Activated T-helper 2 cell treated with anti-CD3 and anti-CD28 coated beads, Interferon-gamma antibody, Interleukin-2, Interleukin-4, amounts not matched to agents 10 μg/mL and 5 μg/mL and 100 μg/mL, durations not matched to agents 14 hours and 24 hours and 36 hours (primary cell): ENCODE measurements at regions not wholly inside any gene's neighbourhood (a gene's known extent, or its start where the extent isn't known, plus 50 kb on each side); places are given as distances from the start of the nearest gene placed in this dataset.

Source experiments
- DNase-seq: peaks from one replicate; pipeline ENCODE4 v3.0.0; 2021; ENCODE audit warnings: low spot score
- H3K27ac Mint-ChIP-seq: one replicate; pipeline ENCODE4 v1.8.0; 2021; ENCODE audit warnings: mixed read lengths
- H3K27me3 Mint-ChIP-seq: one replicate; pipeline ENCODE4 v1.8.0; 2021; ENCODE audit warnings: low read depth, mixed read lengths
- H3K36me3 Mint-ChIP-seq: one replicate; pipeline ENCODE4 v1.8.0; 2021; ENCODE audit warnings: low read depth, mixed read lengths
- H3K4me1 Mint-ChIP-seq: one replicate; pipeline ENCODE4 v1.8.0; 2021; ENCODE audit warnings: low read depth, mixed read lengths
- H3K4me3 Mint-ChIP-seq: one replicate; pipeline ENCODE4 v1.8.0; 2021; ENCODE audit warnings: low read depth, mild to moderate bottlenecking, moderate library complexity, mixed read lengths
- H3K9me3 Mint-ChIP-seq: one replicate; pipeline ENCODE4 v1.8.0; 2021; ENCODE audit warnings: mixed read lengths
- intact Hi-C: fragments of 100-400 bp; cut with micrococcal nuclease; formaldehyde crosslinking; loops from one replicate; pipeline ENCODE4 v1.15.1; 2023

GRCh38 chr6:8658416-8658815 is 223.1 kb upstream of the SLC35B3 start:
- H3K9me3 Mint-ChIP-seq: no peaks in the 10 kb centered on the region
- intact Hi-C loops: no loop called here
- no peaks in the 10 kb centered on the region for H3K36me3 Mint-ChIP-seq
- H3K4me1 Mint-ChIP-seq: no peaks in the 10 kb centered on the region
- no peak overlapping the region for H3K4me3 Mint-ChIP-seq
- DNase-seq: no peak
- H3K27ac Mint-ChIP-seq: no peak overlapping the region
- no peaks in the 10 kb centered on the region for H3K27me3 Mint-ChIP-seq

- H3K27ac Mint-ChIP-seq: no peak overlapping the region
- H3K27me3 Mint-ChIP-seq: no peaks in the 10 kb centered on the region
- intact Hi-C loops: no loop called here
- no peaks in the 10 kb centered on the region for H3K9me3 Mint-ChIP-seq
- H3K4me3 Mint-ChIP-seq: no peak overlapping the region
- no peaks in the 10 kb centered on the region for H3K4me1 Mint-ChIP-seq
- H3K36me3 Mint-ChIP-seq: no peaks in the 10 kb centered on the region
- no peak for DNase-seq
Measured at GRCh38 chr6:8657522-8657921, 222.2 kb upstream of the SLC35B3 start.

- intact Hi-C loops: no loop called here
- no peak overlapping the region for H3K4me3 Mint-ChIP-seq
- H3K36me3 Mint-ChIP-seq: no peaks in the 10 kb centered on the region
- no peaks in the 10 kb centered on the region for H3K9me3 Mint-ChIP-seq
- no peaks in the 10 kb centered on the region for H3K4me1 Mint-ChIP-seq
- no peak overlapping the region for H3K27ac Mint-ChIP-seq
- H3K27me3 Mint-ChIP-seq: no peaks in the 10 kb centered on the region
- DNase-seq: no peak
Measured at GRCh38 chr6:8655670-8656454, 220.5 kb upstream of the SLC35B3 start.

- no peak overlapping the region for H3K4me3 Mint-ChIP-seq
- H3K36me3 Mint-ChIP-seq: no peaks in the 10 kb centered on the region
- DNase-seq: no peak
- H3K27me3 Mint-ChIP-seq: no peaks in the 10 kb centered on the region
- intact Hi-C loops: no loop called here
- no peaks in the 10 kb centered on the region for H3K4me1 Mint-ChIP-seq
- H3K9me3 Mint-ChIP-seq: peaks cover 5% of the 10 kb centered on the region
- H3K27ac Mint-ChIP-seq: no peak overlapping the region
Measured at GRCh38 chr6:8652710-8653109, 217.4 kb upstream of the SLC35B3 start.

GRCh38 chr6:8651998-8652397 is 216.7 kb upstream of the SLC35B3 start:
- intact Hi-C loops: no loop called here
- Mint-ChIP-seq H3K27ac (no peak overlapping the region), H3K27me3 (no peaks in the 10 kb centered on the region), H3K9me3 (peaks cover 5% of the 10 kb centered on the region), H3K4me1 (no peaks in the 10 kb centered on the region), H3K36me3 (no peaks in the 10 kb centered on the region), H3K4me3 (no peak overlapping the region)
- no peak for DNase-seq

- intact Hi-C loops: no loop called here
- Mint-ChIP-seq H3K36me3 (no peaks in the 10 kb centered on the region), H3K9me3 (peaks cover 8% of the 10 kb centered on the region), H3K4me3 (no peak overlapping the region), H3K27ac (no peak overlapping the region), H3K4me1 (no peaks in the 10 kb centered on the region), H3K27me3 (no peaks in the 10 kb centered on the region)
- no peak for DNase-seq
Measured at GRCh38 chr6:8645212-8645611, 209.9 kb upstream of the SLC35B3 start.

- peaks cover 5% of the 10 kb centered on the region for H3K9me3 Mint-ChIP-seq
- no peak overlapping the region for H3K4me3 Mint-ChIP-seq
- H3K36me3 Mint-ChIP-seq: no peaks in the 10 kb centered on the region
- H3K27me3 Mint-ChIP-seq: no peaks in the 10 kb centered on the region
- H3K4me1 Mint-ChIP-seq: no peaks in the 10 kb centered on the region
- no peak for DNase-seq
- H3K27ac Mint-ChIP-seq: no peak overlapping the region
- intact Hi-C loops: no loop called here
Measured at GRCh38 chr6:8644306-8644705, 209.0 kb upstream of the SLC35B3 start.

- H3K27ac Mint-ChIP-seq: no peak overlapping the region
- no peak overlapping the region for H3K4me3 Mint-ChIP-seq
- peaks cover 3% of the 10 kb centered on the region for H3K9me3 Mint-ChIP-seq
- H3K27me3 Mint-ChIP-seq: no peaks in the 10 kb centered on the region
- H3K4me1 Mint-ChIP-seq: no peaks in the 10 kb centered on the region
- H3K36me3 Mint-ChIP-seq: no peaks in the 10 kb centered on the region
- no peak for DNase-seq
- intact Hi-C loops: no loop called here
Measured at GRCh38 chr6:8642854-8643253, 207.5 kb upstream of the SLC35B3 start.

GRCh38 chr6:8642131-8642530 is 206.8 kb upstream of the SLC35B3 start:
- no peaks in the 10 kb centered on the region for H3K36me3 Mint-ChIP-seq
- no peaks in the 10 kb centered on the region for H3K27me3 Mint-ChIP-seq
- H3K4me3 Mint-ChIP-seq: no peak overlapping the region
- no peak for DNase-seq
- H3K4me1 Mint-ChIP-seq: no peaks in the 10 kb centered on the region
- peaks cover 3% of the 10 kb centered on the region for H3K9me3 Mint-ChIP-seq
- intact Hi-C loops: no loop called here
- no peak overlapping the region for H3K27ac Mint-ChIP-seq

- H3K27ac Mint-ChIP-seq: no peak overlapping the region
- H3K4me1 Mint-ChIP-seq: no peaks in the 10 kb centered on the region
- no peak for DNase-seq
- H3K27me3 Mint-ChIP-seq: no peaks in the 10 kb centered on the region
- H3K36me3 Mint-ChIP-seq: no peaks in the 10 kb centered on the region
- H3K9me3 Mint-ChIP-seq: peaks cover under 1% of the 10 kb centered on the region
- intact Hi-C loops: no loop called here
- no peak overlapping the region for H3K4me3 Mint-ChIP-seq
Measured at GRCh38 chr6:8639928-8640649, 204.7 kb upstream of the SLC35B3 start.

GRCh38 chr6:8637896-8638597 is 202.7 kb upstream of the SLC35B3 start:
- intact Hi-C loops: no loop called here
- no peaks in the 10 kb centered on the region for H3K4me1 Mint-ChIP-seq
- no peaks in the 10 kb centered on the region for H3K36me3 Mint-ChIP-seq

GRCh38 chr6:8633762-8634161 is 198.4 kb upstream of the SLC35B3 start:
- DNase-seq: no peak
- Mint-ChIP-seq H3K27me3 (no peaks in the 10 kb centered on the region), H3K4me3 (no peak overlapping the region), H3K4me1 (no peaks in the 10 kb centered on the region), H3K36me3 (no peaks in the 10 kb centered on the region), H3K9me3 (no peaks in the 10 kb centered on the region), H3K27ac (no peak overlapping the region)
- intact Hi-C loops: no loop called here

More at GRCh38 chr6:8637896-8638597, 202.7 kb upstream of the SLC35B3 start:
- Mint-ChIP-seq H3K4me3 (no peak overlapping the region), H3K27ac (no peak overlapping the region), H3K9me3 (no peaks in the 10 kb centered on the region), H3K27me3 (no peaks in the 10 kb centered on the region)
- no peak for DNase-seq

- Mint-ChIP-seq H3K27ac (no peak overlapping the region), H3K27me3 (no peaks in the 10 kb centered on the region), H3K4me3 (no peak overlapping the region)
Measured at GRCh38 chr6:8628736-8629135, 193.4 kb upstream of the SLC35B3 start.

More at GRCh38 chr6:8628736-8629135, 193.4 kb upstream of the SLC35B3 start:
- Mint-ChIP-seq H3K4me1 (no peaks in the 10 kb centered on the region), H3K9me3 (no peaks in the 10 kb centered on the region), H3K36me3 (no peaks in the 10 kb centered on the region)
- intact Hi-C loops: no loop called here
- DNase-seq: no peak
